Natural killer cell (primary cell): ENCODE measurements at regions not wholly inside any gene's neighbourhood (a gene's known extent, or its start where the extent isn't known, plus 50 kb on each side); places are given as distances from the start of the nearest gene placed in this dataset.

Experiments used
- ATAC-seq, 3 donors: fragments of 150-1000 bp in 2 of 3; fragments of 200-7000 bp in 1 of 3; cut with Tn5 transposase; 1 replicate in 1 of 3; 2 replicates in 2 of 3; pipeline ENCODE4 v1.10.0; 2021; ENCODE audit warnings: mild to moderate bottlenecking in 2 of 3, moderate library complexity in 2 of 3
- DNase-seq, 2 donors: peaks; one replicate each; pipeline versions ENCODE4 v3.0.0 to v3.0.0-alpha.2; 2013 to 2021; ENCODE audit warnings: mixed read lengths in 1 of 2
- H3K27ac ChIP-seq: one replicate; pipeline ENCODE4 v1.5.1; 2013; ENCODE audit warnings: mild to moderate bottlenecking, low read length
- H3K27me3 ChIP-seq: one replicate; pipeline ENCODE4 v1.6.1; 2013; ENCODE audit warnings: low read length; ENCODE audit not compliant: control insufficient read depth, insufficient read depth
- H3K36me3 ChIP-seq: one replicate; pipeline ENCODE4 v1.6.1; 2013; ENCODE audit warnings: low read length; ENCODE audit not compliant: control insufficient read depth, insufficient read depth
- H3K4me1 ChIP-seq: one replicate; pipeline ENCODE4 v1.6.1; 2013; ENCODE audit warnings: low read length; ENCODE audit not compliant: control insufficient read depth, insufficient read depth
- H3K4me3 ChIP-seq: one replicate; pipeline ENCODE4 v1.5.1; 2013; ENCODE audit warnings: low read length
- H3K9me3 ChIP-seq: one replicate; pipeline ENCODE4 v1.6.1; 2013; ENCODE audit warnings: low read length; ENCODE audit not compliant: control insufficient read depth, insufficient read depth
- H3K27ac Mint-ChIP-seq, 2 donors: one replicate each; pipeline ENCODE4 v1.8.0; 2022; ENCODE audit warnings: mild to moderate bottlenecking in 2 of 2, mixed read lengths in 2 of 2, moderate library complexity in 1 of 2
- H3K27me3 Mint-ChIP-seq, 2 donors: one replicate each; pipeline ENCODE4 v1.8.0; 2022; ENCODE audit warnings: low read depth in 2 of 2, mixed read lengths in 2 of 2
- H3K36me3 Mint-ChIP-seq: one replicate; pipeline ENCODE4 v1.8.0; 2022; ENCODE audit warnings: mixed read lengths
- H3K4me1 Mint-ChIP-seq, 2 donors: one replicate each; pipeline ENCODE4 v1.8.0; 2022; ENCODE audit warnings: mixed read lengths in 2 of 2
- H3K4me3 Mint-ChIP-seq: one replicate; pipeline ENCODE4 v1.8.0; 2022; ENCODE audit warnings: mild to moderate bottlenecking, moderate library complexity, mixed read lengths
- H3K9me3 Mint-ChIP-seq, 2 donors: one replicate each; pipeline ENCODE4 v1.8.0; 2022; ENCODE audit warnings: mixed read lengths in 2 of 2
- WGBS: methylation state at CpG from one replicate; pipeline ENCODE4 v1.1.7; 2013; ENCODE audit warnings: missing lambda C conversion rate; ENCODE audit not compliant: insufficient coverage; 5-methylcytosine and 5-hydroxymethylcytosine counted together
- intact Hi-C: fragments of 100-400 bp; cut with micrococcal nuclease; formaldehyde crosslinking; loops from one replicate; pipeline ENCODE4 v1.14.2; 2022
- TF ChIP-seq, protein P1 (sequence below): fragments of 200-600 bp; IDR thresholded peaks from one replicate; pipeline ENCODE4 v1.8.0; 2022; ENCODE audit warnings: antibody characterized with exemption

DNA sequence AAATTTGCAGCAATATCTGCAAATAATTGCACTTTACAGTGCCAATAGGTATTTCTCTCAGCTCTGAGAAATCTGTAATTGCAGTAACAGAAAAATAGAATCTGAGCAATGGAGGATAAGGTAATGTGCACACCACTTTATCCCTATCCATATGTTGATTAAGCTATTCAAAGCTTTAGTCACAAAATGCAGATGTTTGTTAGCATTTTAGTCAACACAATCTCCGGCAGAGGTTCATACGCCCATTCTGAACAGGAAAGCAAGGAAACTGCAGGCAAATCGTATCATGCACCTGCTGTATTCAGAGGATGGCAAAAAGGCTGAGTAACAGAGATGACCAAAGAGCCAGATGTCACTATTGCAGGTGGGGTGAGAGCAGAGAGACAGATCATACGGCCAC, 566.2 kb upstream of the CDH2 start:
- Histone ChIP-seq H3K27me3 (no peaks in the 10 kb centered on the region), H3K4me3 (no peak overlapping the region), H3K36me3 (no peaks in the 10 kb centered on the region), H3K27ac (no peak overlapping the region), H3K4me1 (no peaks in the 10 kb centered on the region), H3K9me3 (no peaks in the 10 kb centered on the region)
- H3K4me1 Mint-ChIP-seq, result no peaks in the 10 kb centered on the region
- no peak overlapping the region for H3K27ac Mint-ChIP-seq
- no peaks in the 10 kb centered on the region for H3K36me3 Mint-ChIP-seq
- ATAC-seq (no peak), DNase-seq (no peak)
- 92% methylated on average over 3 of the region's 4 CpGs for WGBS
- no peaks in the 10 kb centered on the region for H3K27me3 Mint-ChIP-seq
- intact Hi-C loops, result no loop called here
- no peak overlapping the region for H3K4me3 Mint-ChIP-seq
- TF ChIP-seq, protein P1, sequence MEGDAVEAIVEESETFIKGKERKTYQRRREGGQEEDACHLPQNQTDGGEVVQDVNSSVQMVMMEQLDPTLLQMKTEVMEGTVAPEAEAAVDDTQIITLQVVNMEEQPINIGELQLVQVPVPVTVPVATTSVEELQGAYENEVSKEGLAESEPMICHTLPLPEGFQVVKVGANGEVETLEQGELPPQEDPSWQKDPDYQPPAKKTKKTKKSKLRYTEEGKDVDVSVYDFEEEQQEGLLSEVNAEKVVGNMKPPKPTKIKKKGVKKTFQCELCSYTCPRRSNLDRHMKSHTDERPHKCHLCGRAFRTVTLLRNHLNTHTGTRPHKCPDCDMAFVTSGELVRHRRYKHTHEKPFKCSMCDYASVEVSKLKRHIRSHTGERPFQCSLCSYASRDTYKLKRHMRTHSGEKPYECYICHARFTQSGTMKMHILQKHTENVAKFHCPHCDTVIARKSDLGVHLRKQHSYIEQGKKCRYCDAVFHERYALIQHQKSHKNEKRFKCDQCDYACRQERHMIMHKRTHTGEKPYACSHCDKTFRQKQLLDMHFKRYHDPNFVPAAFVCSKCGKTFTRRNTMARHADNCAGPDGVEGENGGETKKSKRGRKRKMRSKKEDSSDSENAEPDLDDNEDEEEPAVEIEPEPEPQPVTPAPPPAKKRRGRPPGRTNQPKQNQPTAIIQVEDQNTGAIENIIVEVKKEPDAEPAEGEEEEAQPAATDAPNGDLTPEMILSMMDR, result no peak
- peaks cover 0 to 4% of the 10 kb centered on the region in 2 donors for H3K9me3 Mint-ChIP-seq

DNA sequence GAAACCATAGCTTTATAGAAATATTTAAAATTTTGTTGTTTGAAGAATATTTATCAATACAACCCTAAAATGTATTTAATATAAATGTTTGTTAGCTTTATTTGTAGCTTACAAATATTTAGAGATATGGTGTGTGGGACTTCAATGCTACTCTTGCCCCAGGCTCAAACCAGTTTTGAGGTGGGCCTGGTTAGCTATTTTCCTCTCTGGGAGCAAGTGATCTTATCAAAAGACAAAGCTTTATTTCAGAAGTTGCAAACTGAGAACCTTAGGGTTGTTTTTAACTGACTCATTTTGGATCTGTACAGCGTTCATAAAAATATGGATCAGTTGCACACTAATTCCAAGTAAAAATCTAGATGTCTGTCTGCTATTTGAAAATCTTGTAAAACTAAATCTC, 563.6 kb upstream of the CDH2 start:
- H3K9me3 ChIP-seq, result no peaks in the 10 kb centered on the region
- no peaks in the 10 kb centered on the region for H3K36me3 ChIP-seq
- Mint-ChIP-seq H3K27me3 (no peaks in the 10 kb centered on the region), H3K4me3 (no peak overlapping the region), H3K36me3 (no peaks in the 10 kb centered on the region), H3K27ac (no peak overlapping the region), H3K9me3 (peaks cover 0 to 7% of the 10 kb centered on the region in 2 donors), H3K4me1 (no peaks in the 10 kb centered on the region)
- no peaks in the 10 kb centered on the region for H3K27me3 ChIP-seq
- TF ChIP-seq, protein P1, result no peak
- no peak for ATAC-seq
- no peak overlapping the region for H3K27ac ChIP-seq
- no peaks in the 10 kb centered on the region for H3K4me1 ChIP-seq
- DNase-seq, result no peak
- whole genome bisulfite sequencing, result 100% methylated on average over 1 of the region's 1 CpG
- intact Hi-C loops, result no loop called here
- no peak overlapping the region for H3K4me3 ChIP-seq

DNA sequence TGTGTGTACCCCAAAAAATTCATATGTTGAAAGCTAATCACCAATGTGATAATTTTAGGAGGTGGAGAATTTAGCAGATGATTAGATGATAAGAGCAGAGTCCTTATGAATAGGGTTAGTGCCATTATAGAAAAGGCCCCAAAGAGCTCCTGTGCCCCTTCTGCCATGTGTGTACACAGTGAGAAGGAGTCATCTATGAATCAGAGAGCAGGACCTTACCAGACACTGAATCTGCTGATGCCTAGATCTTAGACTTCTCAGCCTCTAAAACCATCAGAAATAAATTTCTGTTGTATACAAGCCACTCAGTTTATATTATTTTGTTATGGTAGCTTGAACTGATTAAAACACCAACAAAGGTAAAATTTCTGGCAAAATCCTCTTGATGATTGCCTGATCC, 560.0 kb upstream of the CDH2 start:
- DNase-seq (no peak), ATAC-seq (no peak)
- Histone ChIP-seq H3K9me3 (no peaks in the 10 kb centered on the region), H3K27me3 (no peaks in the 10 kb centered on the region), H3K4me3 (no peak overlapping the region), H3K4me1 (no peaks in the 10 kb centered on the region), H3K27ac (no peak overlapping the region), H3K36me3 (no peaks in the 10 kb centered on the region)
- Mint-ChIP-seq H3K27ac (no peak overlapping the region), H3K9me3 (peaks cover 3 to 5% of the 10 kb centered on the region in 2 donors), H3K36me3 (no peaks in the 10 kb centered on the region), H3K4me1 (no peaks in the 10 kb centered on the region), H3K4me3 (no peak overlapping the region), H3K27me3 (no peaks in the 10 kb centered on the region)
- intact Hi-C loops, result no loop called here
- TF ChIP-seq, protein P1, result no peak

DNA sequence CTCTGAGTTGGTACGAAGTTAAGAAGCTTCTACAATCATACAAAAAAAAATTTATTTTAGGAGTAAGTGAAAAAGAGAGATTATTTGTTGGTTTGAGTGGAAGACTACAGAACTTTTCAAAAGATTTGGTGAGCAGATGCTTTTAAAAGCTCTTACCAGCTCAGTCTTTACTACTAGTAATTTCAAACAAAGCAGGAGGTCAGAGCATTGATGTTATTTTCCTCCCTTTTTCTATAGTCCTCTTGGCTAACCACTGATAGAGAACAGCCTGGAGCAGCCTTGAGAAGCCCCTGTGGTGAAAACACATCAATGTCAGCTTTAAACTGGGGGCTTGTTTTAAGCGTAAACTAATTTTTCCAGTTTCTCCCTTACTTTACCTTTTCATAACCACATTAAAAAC, 559.3 kb upstream of the CDH2 start:
- Mint-ChIP-seq H3K36me3 (no peaks in the 10 kb centered on the region), H3K27me3 (no peaks in the 10 kb centered on the region), H3K9me3 (peaks cover 3 to 5% of the 10 kb centered on the region in 2 donors), H3K27ac (no peak overlapping the region), H3K4me1 (no peaks in the 10 kb centered on the region), H3K4me3 (no peak overlapping the region)
- H3K9me3 ChIP-seq, result no peaks in the 10 kb centered on the region
- no peak for DNase-seq
- no peaks in the 10 kb centered on the region for H3K27me3 ChIP-seq
- WGBS, result 100% methylated on average over 1 of the region's 2 CpGs
- H3K4me1 ChIP-seq, result no peaks in the 10 kb centered on the region
- no peak overlapping the region for H3K4me3 ChIP-seq
- intact Hi-C loops, result no loop called here
- H3K27ac ChIP-seq, result no peak overlapping the region
- no peak for ATAC-seq
- TF ChIP-seq, protein P1, result no peak
- H3K36me3 ChIP-seq, result no peaks in the 10 kb centered on the region
